Liver (tissue), 8 donors: ENCODE measurements at regions not wholly inside any gene's neighbourhood (a gene's known extent, or its start where the extent isn't known, plus 50 kb on each side); places are given as distances from the start of the nearest gene placed in this dataset.

Source experiments
- DNase-seq: peaks from one replicate; pipeline ENCODE4 v3.0.0-alpha.2; 2017; ENCODE audit warnings: low spot score
- H3K27ac ChIP-seq, 2 donors: one replicate each; pipeline ENCODE4 v1.7.0; 2013; ENCODE audit warnings: inconsistent platforms in 2 of 2, low read length in 2 of 2, control low read depth in 1 of 2, low read depth in 1 of 2, mild to moderate bottlenecking in 1 of 2
- H3K27me3 ChIP-seq, 4 donors: one replicate each; pipeline versions ENCODE4 v1.6.1 to v1.7.0; 2013; ENCODE audit warnings: low read length in 3 of 4, inconsistent platforms in 1 of 4, mild to moderate bottlenecking in 1 of 4, moderate library complexity in 1 of 4; ENCODE audit not compliant: control insufficient read depth in 4 of 4, insufficient read depth in 4 of 4
- H3K36me3 ChIP-seq, 4 donors: one replicate each; pipeline versions ENCODE4 v1.6.1 to v1.7.0; 2013; ENCODE audit warnings: low read length in 3 of 4, mild to moderate bottlenecking in 3 of 4, low read depth in 1 of 4, moderate library complexity in 1 of 4; ENCODE audit not compliant: control insufficient read depth in 4 of 4, insufficient read depth in 3 of 4
- H3K4me1 ChIP-seq, 4 donors: one replicate each; pipeline versions ENCODE4 v1.6.1 to v1.7.0; 2013; ENCODE audit warnings: low read length in 3 of 4, mild to moderate bottlenecking in 3 of 4, moderate library complexity in 1 of 4; ENCODE audit not compliant: control insufficient read depth in 4 of 4, insufficient read depth in 4 of 4
- H3K4me3 ChIP-seq, 3 donors: one replicate each; pipeline versions ENCODE4 v1.6.1 to v1.7.0; 2013; ENCODE audit warnings: low read length in 3 of 3, control low read depth in 1 of 3, low read depth in 1 of 3, mild to moderate bottlenecking in 1 of 3
- H3K9ac ChIP-seq, 2 donors: one replicate each; pipeline ENCODE4 v1.7.0; 2013; ENCODE audit warnings: low read length in 2 of 2, mild to moderate bottlenecking in 2 of 2, moderate library complexity in 2 of 2, control low read depth in 1 of 2, low read depth in 1 of 2
- H3K9me3 ChIP-seq, 4 donors: one replicate each; pipeline versions ENCODE4 v1.6.1 to v1.7.0; 2013; ENCODE audit warnings: low read length in 3 of 4; ENCODE audit not compliant: control insufficient read depth in 4 of 4
- EGR1 ChIP-seq, 2 donors: IDR thresholded peaks; 2 replicates each; pipeline ENCODE4 v1.6.1; 2016 to 2018; ENCODE audit warnings: antibody characterized with exemption in 2 of 2, low read depth in 2 of 2
- FOXA1 ChIP-seq: IDR thresholded peaks from 2 replicates; pipeline ENCODE4 v1.6.1; 2016; ENCODE audit warnings: antibody characterized with exemption
- FOXA2 ChIP-seq: IDR thresholded peaks from 2 replicates; pipeline ENCODE4 v1.6.1; 2016; ENCODE audit warnings: antibody characterized with exemption
- GABPA ChIP-seq, 2 donors: IDR thresholded peaks in 1 of 2; conservative IDR thresholded peaks in 1 of 2; 2 replicates each; pipeline ENCODE4 v1.6.1; 2016; ENCODE audit warnings: antibody characterized with exemption in 2 of 2, mild to moderate bottlenecking in 1 of 2, moderate library complexity in 1 of 2
- HNF4A ChIP-seq, 2 donors: conservative IDR thresholded peaks; 2 replicates each; pipeline ENCODE4 v1.6.1; 2016; ENCODE audit warnings: antibody characterized with exemption in 2 of 2, mild to moderate bottlenecking in 2 of 2
- HNF4G ChIP-seq: IDR thresholded peaks from 2 replicates; pipeline ENCODE4 v1.6.1; 2016; ENCODE audit warnings: antibody characterized with exemption
- JUND ChIP-seq, 2 donors: IDR thresholded peaks; 2 replicates each; pipeline ENCODE4 v1.6.1; 2016; ENCODE audit warnings: antibody characterized with exemption in 2 of 2
- NR2F2 ChIP-seq: IDR thresholded peaks from 2 replicates; pipeline ENCODE4 v1.6.1; 2016; ENCODE audit warnings: antibody characterized with exemption
- RAD21 ChIP-seq, 2 donors: IDR thresholded peaks; 2 replicates each; pipeline ENCODE4 v1.6.1; 2016; ENCODE audit warnings: antibody characterized with exemption in 2 of 2, mild to moderate bottlenecking in 2 of 2
- RXRA ChIP-seq, 2 donors: IDR thresholded peaks; 2 replicates each; pipeline ENCODE4 v1.6.1; 2017 to 2018; ENCODE audit warnings: antibody characterized with exemption in 2 of 2, mild to moderate bottlenecking in 1 of 2
- SP1 ChIP-seq: IDR thresholded peaks from 2 replicates; pipeline ENCODE4 v1.6.1; 2018; ENCODE audit warnings: antibody characterized with exemption, mild to moderate bottlenecking
- TAF1 ChIP-seq: conservative IDR thresholded peaks from 2 replicates; pipeline ENCODE4 v1.6.1; 2016; ENCODE audit warnings: antibody characterized with exemption, mild to moderate bottlenecking
- YY1 ChIP-seq: IDR thresholded peaks from 2 replicates; pipeline ENCODE4 v1.6.1; 2016; ENCODE audit warnings: antibody characterized with exemption, mild to moderate bottlenecking
- WGBS: extraction: QIAGEN DNeasy Blood & Tissue Kit; methylation state at CpG from one replicate; pipeline ENCODE4 v1.1.7; 2013; 5-methylcytosine and 5-hydroxymethylcytosine counted together
- TF ChIP-seq, protein P1 (sequence below): IDR thresholded peaks from 2 replicates; pipeline ENCODE4 v1.6.1; 2016; ENCODE audit warnings: antibody characterized with exemption, mild to moderate bottlenecking
- TF ChIP-seq, protein P2 (sequence below): IDR thresholded peaks from 2 replicates; pipeline ENCODE4 v1.6.1; 2016; ENCODE audit warnings: antibody characterized with exemption
- TF ChIP-seq, protein P3 (sequence below): IDR thresholded peaks from 2 replicates; pipeline ENCODE4 v1.6.1; 2016; ENCODE audit warnings: antibody characterized with exemption
- TF ChIP-seq, protein P4 (sequence below): IDR thresholded peaks from 2 replicates; pipeline ENCODE4 v1.6.1; 2016; ENCODE audit warnings: antibody characterized with exemption
- TF ChIP-seq, protein P5 (sequence below): fragments of 150-350 bp; IDR thresholded peaks from 2 replicates; pipeline ENCODE4 v1.5.1; 2017; ENCODE audit warnings: improper control_type of control experiment, low read depth, low read length; ENCODE audit not compliant: missing input control
- donor health status: healthy.
- donor health status: healthy.
- donor health status: healthy.
- donor health status: healthy.
- donor health status: healthy.

DNA sequence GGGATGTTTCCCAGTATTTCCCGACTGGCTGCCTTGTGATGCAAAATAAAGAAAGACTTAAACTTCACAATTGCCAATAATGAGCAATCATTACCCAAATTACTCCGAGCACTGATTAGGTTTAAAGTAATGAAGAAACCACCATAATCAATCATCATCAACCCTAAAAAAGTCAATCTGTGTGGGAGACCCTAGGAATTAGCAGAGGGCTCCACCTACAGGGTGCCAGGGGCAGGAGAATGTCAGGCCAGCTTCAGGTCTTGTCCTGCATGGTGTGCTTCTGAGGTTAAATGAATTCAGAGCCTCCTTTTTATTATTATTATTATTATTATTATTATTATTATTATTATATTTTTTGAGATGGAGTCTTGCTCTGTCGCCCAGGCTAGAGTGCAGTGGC, 478.0 kb upstream of the ARRDC4 start:
- TF ChIP-seq, protein P1, sequence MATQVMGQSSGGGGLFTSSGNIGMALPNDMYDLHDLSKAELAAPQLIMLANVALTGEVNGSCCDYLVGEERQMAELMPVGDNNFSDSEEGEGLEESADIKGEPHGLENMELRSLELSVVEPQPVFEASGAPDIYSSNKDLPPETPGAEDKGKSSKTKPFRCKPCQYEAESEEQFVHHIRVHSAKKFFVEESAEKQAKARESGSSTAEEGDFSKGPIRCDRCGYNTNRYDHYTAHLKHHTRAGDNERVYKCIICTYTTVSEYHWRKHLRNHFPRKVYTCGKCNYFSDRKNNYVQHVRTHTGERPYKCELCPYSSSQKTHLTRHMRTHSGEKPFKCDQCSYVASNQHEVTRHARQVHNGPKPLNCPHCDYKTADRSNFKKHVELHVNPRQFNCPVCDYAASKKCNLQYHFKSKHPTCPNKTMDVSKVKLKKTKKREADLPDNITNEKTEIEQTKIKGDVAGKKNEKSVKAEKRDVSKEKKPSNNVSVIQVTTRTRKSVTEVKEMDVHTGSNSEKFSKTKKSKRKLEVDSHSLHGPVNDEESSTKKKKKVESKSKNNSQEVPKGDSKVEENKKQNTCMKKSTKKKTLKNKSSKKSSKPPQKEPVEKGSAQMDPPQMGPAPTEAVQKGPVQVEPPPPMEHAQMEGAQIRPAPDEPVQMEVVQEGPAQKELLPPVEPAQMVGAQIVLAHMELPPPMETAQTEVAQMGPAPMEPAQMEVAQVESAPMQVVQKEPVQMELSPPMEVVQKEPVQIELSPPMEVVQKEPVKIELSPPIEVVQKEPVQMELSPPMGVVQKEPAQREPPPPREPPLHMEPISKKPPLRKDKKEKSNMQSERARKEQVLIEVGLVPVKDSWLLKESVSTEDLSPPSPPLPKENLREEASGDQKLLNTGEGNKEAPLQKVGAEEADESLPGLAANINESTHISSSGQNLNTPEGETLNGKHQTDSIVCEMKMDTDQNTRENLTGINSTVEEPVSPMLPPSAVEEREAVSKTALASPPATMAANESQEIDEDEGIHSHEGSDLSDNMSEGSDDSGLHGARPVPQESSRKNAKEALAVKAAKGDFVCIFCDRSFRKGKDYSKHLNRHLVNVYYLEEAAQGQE = no peak
- TF ChIP-seq FOXA2 = no peak
- TF ChIP-seq, protein P2, sequence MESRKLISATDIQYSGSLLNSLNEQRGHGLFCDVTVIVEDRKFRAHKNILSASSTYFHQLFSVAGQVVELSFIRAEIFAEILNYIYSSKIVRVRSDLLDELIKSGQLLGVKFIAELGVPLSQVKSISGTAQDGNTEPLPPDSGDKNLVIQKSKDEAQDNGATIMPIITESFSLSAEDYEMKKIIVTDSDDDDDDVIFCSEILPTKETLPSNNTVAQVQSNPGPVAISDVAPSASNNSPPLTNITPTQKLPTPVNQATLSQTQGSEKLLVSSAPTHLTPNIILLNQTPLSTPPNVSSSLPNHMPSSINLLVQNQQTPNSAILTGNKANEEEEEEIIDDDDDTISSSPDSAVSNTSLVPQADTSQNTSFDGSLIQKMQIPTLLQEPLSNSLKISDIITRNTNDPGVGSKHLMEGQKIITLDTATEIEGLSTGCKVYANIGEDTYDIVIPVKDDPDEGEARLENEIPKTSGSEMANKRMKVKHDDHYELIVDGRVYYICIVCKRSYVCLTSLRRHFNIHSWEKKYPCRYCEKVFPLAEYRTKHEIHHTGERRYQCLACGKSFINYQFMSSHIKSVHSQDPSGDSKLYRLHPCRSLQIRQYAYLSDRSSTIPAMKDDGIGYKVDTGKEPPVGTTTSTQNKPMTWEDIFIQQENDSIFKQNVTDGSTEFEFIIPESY = no peak
- TF ChIP-seq SP1 = no peak
- TF ChIP-seq RAD21 (IDR thresholded peaks at IDR 0.05) = no peak
- TF ChIP-seq HNF4G = no peak
- no peak for TF ChIP-seq EGR1 (IDR thresholded peaks at IDR 0.05; ENCODE audit: low read depth in 2 of 2)
- TF ChIP-seq NR2F2 = no peak
- no peak for TF ChIP-seq JUND (IDR thresholded peaks at IDR 0.05)
- TF ChIP-seq, protein P3, sequence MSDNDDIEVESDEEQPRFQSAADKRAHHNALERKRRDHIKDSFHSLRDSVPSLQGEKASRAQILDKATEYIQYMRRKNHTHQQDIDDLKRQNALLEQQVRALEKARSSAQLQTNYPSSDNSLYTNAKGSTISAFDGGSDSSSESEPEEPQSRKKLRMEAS = no peak
- TF ChIP-seq, protein P4, sequence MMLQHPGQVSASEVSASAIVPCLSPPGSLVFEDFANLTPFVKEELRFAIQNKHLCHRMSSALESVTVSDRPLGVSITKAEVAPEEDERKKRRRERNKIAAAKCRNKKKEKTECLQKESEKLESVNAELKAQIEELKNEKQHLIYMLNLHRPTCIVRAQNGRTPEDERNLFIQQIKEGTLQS = no peak
- no peak for TF ChIP-seq TAF1
- no peak for TF ChIP-seq YY1
- TF ChIP-seq FOXA1 = no peak
- TF ChIP-seq, protein P5, sequence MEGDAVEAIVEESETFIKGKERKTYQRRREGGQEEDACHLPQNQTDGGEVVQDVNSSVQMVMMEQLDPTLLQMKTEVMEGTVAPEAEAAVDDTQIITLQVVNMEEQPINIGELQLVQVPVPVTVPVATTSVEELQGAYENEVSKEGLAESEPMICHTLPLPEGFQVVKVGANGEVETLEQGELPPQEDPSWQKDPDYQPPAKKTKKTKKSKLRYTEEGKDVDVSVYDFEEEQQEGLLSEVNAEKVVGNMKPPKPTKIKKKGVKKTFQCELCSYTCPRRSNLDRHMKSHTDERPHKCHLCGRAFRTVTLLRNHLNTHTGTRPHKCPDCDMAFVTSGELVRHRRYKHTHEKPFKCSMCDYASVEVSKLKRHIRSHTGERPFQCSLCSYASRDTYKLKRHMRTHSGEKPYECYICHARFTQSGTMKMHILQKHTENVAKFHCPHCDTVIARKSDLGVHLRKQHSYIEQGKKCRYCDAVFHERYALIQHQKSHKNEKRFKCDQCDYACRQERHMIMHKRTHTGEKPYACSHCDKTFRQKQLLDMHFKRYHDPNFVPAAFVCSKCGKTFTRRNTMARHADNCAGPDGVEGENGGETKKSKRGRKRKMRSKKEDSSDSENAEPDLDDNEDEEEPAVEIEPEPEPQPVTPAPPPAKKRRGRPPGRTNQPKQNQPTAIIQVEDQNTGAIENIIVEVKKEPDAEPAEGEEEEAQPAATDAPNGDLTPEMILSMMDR = no peak
- no peak for TF ChIP-seq HNF4A (conservative IDR thresholded peaks at IDR 0.05)
- no peak for TF ChIP-seq GABPA (IDR thresholded peaks at IDR 0.05 in 1 of 2, conservative IDR thresholded peaks at IDR 0.05 in 1 of 2)
- TF ChIP-seq RXRA (IDR thresholded peaks at IDR 0.05) = no peak
- Histone ChIP-seq H3K9ac (no peak overlapping the region), H3K27me3 (no peaks in the 10 kb centered on the region), H3K4me1 (no peaks in the 10 kb centered on the region), H3K4me3 (no peak overlapping the region), H3K36me3 (no peaks in the 10 kb centered on the region), H3K9me3 (peaks cover 0 to 4% (median 0%) of the 10 kb centered on the region in 4 donors), H3K27ac (no peak overlapping the region)
- DNase-seq = no peak
- 49% methylated on average over 3 of the region's 3 CpGs for WGBS
